Smooth muscle cell (in vitro differentiated cells): ENCODE measurements at regions not wholly inside any gene's neighbourhood (a gene's known extent, or its start where the extent isn't known, plus 50 kb on each side); places are given as distances from the start of the nearest gene placed in this dataset.

Experiments used
- DNase-seq: peaks from one replicate; lab custom pipeline; 2025; ENCODE audit not compliant: unreplicated experiment; lab: John Stamatoyannopoulos, UW
- H2AFZ ChIP-seq: fragments of 200-600 bp; sonication (generic); 2 replicates; pipeline ENCODE4 v1.6.0; 2016; ENCODE audit warnings: antibody characterized with exemption, low read depth, mild to moderate bottlenecking
- H3F3A ChIP-seq: fragments of 200-600 bp; sonication (generic); 2 replicates; pipeline ENCODE4 v1.6.0; 2017; ENCODE audit warnings: antibody characterized with exemption, low read depth
- H3K27ac ChIP-seq: fragments of 200-600 bp; sonication (generic); 2 replicates; pipeline ENCODE4 v1.5.1; 2016; ENCODE audit warnings: low read depth, mild to moderate bottlenecking
- H3K27me3 ChIP-seq: fragments of 200-600 bp; sonication (generic); 2 replicates; pipeline ENCODE4 v1.6.1; 2016; ENCODE audit warnings: low read depth, mild to moderate bottlenecking
- H3K36me3 ChIP-seq: fragments of 200-600 bp; sonication (generic); 2 replicates; pipeline ENCODE4 v1.5.1; 2016; ENCODE audit warnings: low read depth
- H3K4me1 ChIP-seq: fragments of 200-600 bp; sonication (generic); 2 replicates; pipeline ENCODE4 v1.5.1; 2016; ENCODE audit warnings: low read depth
- H3K4me2 ChIP-seq: fragments of 200-600 bp; sonication (generic); 2 replicates; pipeline ENCODE4 v1.6.0; 2016; ENCODE audit warnings: mild to moderate bottlenecking
- H3K4me3 ChIP-seq: fragments of 200-600 bp; sonication (generic); 2 replicates; pipeline ENCODE4 v1.5.1; 2016; ENCODE audit warnings: mild to moderate bottlenecking
- H3K79me2 ChIP-seq: fragments of 200-600 bp; sonication (generic); 2 replicates; pipeline ENCODE4 v1.6.0; 2016; ENCODE audit warnings: low read depth, mild to moderate bottlenecking
- H3K9ac ChIP-seq: fragments of 200-600 bp; sonication (generic); 2 replicates; pipeline ENCODE4 v1.6.0; 2016; ENCODE audit warnings: low read depth
- H3K9me3 ChIP-seq: fragments of 200-600 bp; sonication (generic); replicated peaks from 2 replicates; pipeline ENCODE4 v1.5.1; 2016; ENCODE audit warnings: low read depth
- H4K20me1 ChIP-seq: fragments of 200-600 bp; sonication (generic); 2 replicates; pipeline ENCODE4 v1.6.0; 2016; ENCODE audit warnings: low read depth
- WGBS: methylation state at CpG from one replicate; pipeline ENCODE4 v1.1.7; 2016; ENCODE audit warnings: low lambda C conversion rate; 5-methylcytosine and 5-hydroxymethylcytosine counted together
- TF ChIP-seq, protein P1 (sequence below): fragments of 200-600 bp; sonication (generic); IDR thresholded peaks from 2 replicates; pipeline ENCODE4 v1.5.1; 2017; ENCODE audit warnings: borderline replicate concordance, mild to moderate bottlenecking, antibody characterized with exemption; ENCODE audit not compliant: insufficient read depth, poor library complexity, severe bottlenecking

DNA sequence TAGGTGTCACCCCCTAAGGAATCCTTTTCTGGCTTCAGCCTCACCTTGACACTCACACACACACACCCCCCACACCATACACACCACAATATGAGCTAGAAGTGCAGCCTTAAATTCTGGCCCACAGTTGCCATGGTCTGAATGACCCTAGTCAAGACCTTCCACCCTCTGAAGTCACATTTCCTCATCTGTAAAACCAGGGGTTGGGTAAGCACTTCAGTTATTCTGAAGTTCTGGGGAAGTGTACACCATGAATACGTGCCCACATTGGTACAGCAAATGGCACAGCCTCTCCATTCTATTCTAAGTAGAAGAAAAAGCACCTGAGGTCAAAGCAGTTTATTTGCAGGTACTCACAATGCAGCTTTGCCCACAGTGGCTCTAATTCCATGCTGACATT, 372.8 kb upstream of the KLF4 start:
- Histone ChIP-seq H3K4me3 (no peak overlapping the region), H3K27me3 (no peaks in the 10 kb centered on the region), H2AFZ (no peak overlapping the region), H3K36me3 (no peaks in the 10 kb centered on the region), H3K4me2 (no peak overlapping the region), H3K27ac (no peak overlapping the region), H3F3A (no peaks in the 10 kb centered on the region), H4K20me1 (no peaks in the 10 kb centered on the region), H3K9me3 (no peaks in the 10 kb centered on the region), H3K4me1 (no peaks in the 10 kb centered on the region), H3K79me2 (no peaks in the 10 kb centered on the region), H3K9ac (no peak overlapping the region)
- no peak for DNase-seq
- TF ChIP-seq, protein P1, sequence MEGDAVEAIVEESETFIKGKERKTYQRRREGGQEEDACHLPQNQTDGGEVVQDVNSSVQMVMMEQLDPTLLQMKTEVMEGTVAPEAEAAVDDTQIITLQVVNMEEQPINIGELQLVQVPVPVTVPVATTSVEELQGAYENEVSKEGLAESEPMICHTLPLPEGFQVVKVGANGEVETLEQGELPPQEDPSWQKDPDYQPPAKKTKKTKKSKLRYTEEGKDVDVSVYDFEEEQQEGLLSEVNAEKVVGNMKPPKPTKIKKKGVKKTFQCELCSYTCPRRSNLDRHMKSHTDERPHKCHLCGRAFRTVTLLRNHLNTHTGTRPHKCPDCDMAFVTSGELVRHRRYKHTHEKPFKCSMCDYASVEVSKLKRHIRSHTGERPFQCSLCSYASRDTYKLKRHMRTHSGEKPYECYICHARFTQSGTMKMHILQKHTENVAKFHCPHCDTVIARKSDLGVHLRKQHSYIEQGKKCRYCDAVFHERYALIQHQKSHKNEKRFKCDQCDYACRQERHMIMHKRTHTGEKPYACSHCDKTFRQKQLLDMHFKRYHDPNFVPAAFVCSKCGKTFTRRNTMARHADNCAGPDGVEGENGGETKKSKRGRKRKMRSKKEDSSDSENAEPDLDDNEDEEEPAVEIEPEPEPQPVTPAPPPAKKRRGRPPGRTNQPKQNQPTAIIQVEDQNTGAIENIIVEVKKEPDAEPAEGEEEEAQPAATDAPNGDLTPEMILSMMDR, result no peak
- 91% methylated on average over 1 of the region's 1 CpG for WGBS

DNA sequence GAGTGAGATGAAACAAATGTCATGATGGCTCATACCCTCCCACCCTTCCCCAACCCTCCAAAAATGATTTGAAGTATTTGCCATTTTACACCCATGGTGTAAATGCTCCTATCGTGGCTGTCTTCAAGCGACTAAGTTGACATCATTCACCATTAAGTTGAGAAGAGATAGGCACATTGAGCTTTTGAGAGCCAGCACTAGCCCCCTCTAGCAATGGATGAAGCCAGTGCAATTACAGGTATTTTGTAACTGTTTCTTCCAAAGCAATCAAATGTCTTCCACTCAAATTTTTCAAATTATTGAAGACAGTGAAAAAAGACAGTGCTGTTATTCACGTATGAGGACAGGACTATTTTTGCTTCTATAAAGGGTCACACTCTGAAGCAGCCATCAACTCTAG, 371.5 kb upstream of the KLF4 start:
- no peak overlapping the region for H3K9ac ChIP-seq
- no peak overlapping the region for H3K4me3 ChIP-seq
- no peak overlapping the region for H2AFZ ChIP-seq
- H3K27me3 ChIP-seq, result no peaks in the 10 kb centered on the region
- WGBS, result 83% methylated on average over 3 of the region's 3 CpGs
- no peaks in the 10 kb centered on the region for H3K4me1 ChIP-seq
- no peak for DNase-seq
- no peaks in the 10 kb centered on the region for H3K9me3 ChIP-seq
- no peaks in the 10 kb centered on the region for H3F3A ChIP-seq
- H4K20me1 ChIP-seq, result no peaks in the 10 kb centered on the region
- H3K79me2 ChIP-seq, result no peaks in the 10 kb centered on the region
- H3K36me3 ChIP-seq, result no peaks in the 10 kb centered on the region
- TF ChIP-seq, protein P1, result no peak
- no peak overlapping the region for H3K4me2 ChIP-seq
- no peak overlapping the region for H3K27ac ChIP-seq

DNA sequence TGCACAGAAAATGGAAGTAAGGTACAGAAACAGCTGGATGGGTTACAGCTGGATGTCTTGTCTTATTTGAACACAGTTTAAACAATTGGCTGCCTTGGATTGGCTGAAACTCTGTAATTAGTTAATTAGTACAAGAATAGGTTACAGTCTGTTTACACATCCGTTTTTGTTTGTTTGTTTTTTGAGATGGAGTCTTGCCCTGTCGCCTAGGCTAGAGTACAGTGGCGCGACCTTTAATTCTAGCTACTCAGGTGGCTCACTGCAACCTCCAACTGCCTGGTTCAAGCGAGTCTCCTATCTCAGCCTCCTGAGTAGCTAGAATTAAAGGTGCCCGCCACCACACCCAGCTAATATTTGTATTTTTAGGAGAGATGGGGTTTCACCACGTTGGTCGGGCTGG, 368.7 kb upstream of the KLF4 start:
- no peaks in the 10 kb centered on the region for H3F3A ChIP-seq
- H4K20me1 ChIP-seq, result no peaks in the 10 kb centered on the region
- H3K9me3 ChIP-seq, result no peaks in the 10 kb centered on the region
- no peak overlapping the region for H3K9ac ChIP-seq
- H3K79me2 ChIP-seq, result no peaks in the 10 kb centered on the region
- no peak overlapping the region for H2AFZ ChIP-seq
- no peaks in the 10 kb centered on the region for H3K36me3 ChIP-seq
- DNase-seq, result no peak
- no peak overlapping the region for H3K4me3 ChIP-seq
- no peak overlapping the region for H3K4me2 ChIP-seq
- TF ChIP-seq, protein P1, result no peak
- H3K27me3 ChIP-seq, result no peaks in the 10 kb centered on the region
- WGBS, result 88% methylated on average over 8 of the region's 8 CpGs
- no peaks in the 10 kb centered on the region for H3K4me1 ChIP-seq
- no peak overlapping the region for H3K27ac ChIP-seq

DNA sequence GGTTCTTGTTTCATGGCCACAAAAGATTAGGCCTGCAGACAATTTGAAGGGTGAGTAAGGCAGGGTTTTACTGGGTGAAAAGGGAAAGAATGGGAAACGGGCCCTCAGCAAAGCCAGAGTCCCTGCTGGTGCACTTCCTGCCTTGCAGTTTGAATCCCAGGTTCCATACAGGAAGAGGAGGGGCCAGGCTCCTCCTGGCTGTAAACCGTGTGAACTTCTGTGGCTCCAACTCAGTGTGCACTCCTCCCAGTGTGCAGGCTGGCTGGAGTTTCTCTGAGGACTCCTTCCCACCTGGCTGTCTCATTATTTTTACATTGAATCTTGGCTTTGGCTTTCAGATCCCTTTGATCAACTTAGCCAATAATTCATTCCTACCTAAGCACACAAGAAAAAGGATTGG, 367.1 kb upstream of the KLF4 start:
- no peaks in the 10 kb centered on the region for H3K79me2 ChIP-seq
- no peak overlapping the region for H3K4me2 ChIP-seq
- no peaks in the 10 kb centered on the region for H3F3A ChIP-seq
- H3K27me3 ChIP-seq, result no peaks in the 10 kb centered on the region
- 88% methylated on average over 2 of the region's 2 CpGs for WGBS
- TF ChIP-seq, protein P1, result no peak
- no peaks in the 10 kb centered on the region for H3K9me3 ChIP-seq
- no peaks in the 10 kb centered on the region for H3K4me1 ChIP-seq
- H3K27ac ChIP-seq, result no peak overlapping the region
- no peaks in the 10 kb centered on the region for H4K20me1 ChIP-seq
- H2AFZ ChIP-seq, result no peak overlapping the region
- H3K4me3 ChIP-seq, result no peak overlapping the region
- no peak for DNase-seq
- no peak overlapping the region for H3K9ac ChIP-seq
- no peaks in the 10 kb centered on the region for H3K36me3 ChIP-seq
